Upper lobe of left lung (tissue), 6 donors: ENCODE measurements at regions not wholly inside any gene's neighbourhood (a gene's known extent, or its start where the extent isn't known, plus 50 kb on each side); places are given as distances from the start of the nearest gene placed in this dataset.

Experiments used
- ATAC-seq, 2 donors: fragments of 200-7000 bp; cut with Tn5 transposase; one replicate each; pipeline ENCODE4 v1.9.1; 2022; ENCODE audit warnings: mild to moderate bottlenecking in 2 of 2, moderate library complexity in 2 of 2; ENCODE audit not compliant: low FRiP score in 2 of 2
- DNase-seq, 2 donors: peaks; one replicate each; pipeline ENCODE4 v3.0.0-alpha.2; 2019 to 2020
- H3K27ac ChIP-seq, 4 donors: fragments of 200-600 bp; sonication (generic); one replicate each; pipeline ENCODE4 v1.5.1; 2016 to 2019
- H3K27me3 ChIP-seq, 4 donors: fragments of 200-600 bp; sonication (generic); one replicate each; pipeline ENCODE4 v1.5.1; 2017 to 2019
- H3K36me3 ChIP-seq, 4 donors: fragments of 200-600 bp; sonication (generic); one replicate each; pipeline ENCODE4 v1.5.1; 2016 to 2019
- H3K4me1 ChIP-seq, 4 donors: fragments of 200-600 bp; sonication (generic); one replicate each; pipeline ENCODE4 v1.5.1; 2018 to 2019
- H3K4me3 ChIP-seq, 4 donors: fragments of 200-600 bp; sonication (generic); one replicate each; pipeline ENCODE4 v1.5.1; 2017 to 2019; ENCODE audit warnings: mild to moderate bottlenecking in 2 of 4, moderate library complexity in 1 of 4
- H3K9me3 ChIP-seq, 4 donors: fragments of 200-600 bp; sonication (generic); one replicate each; pipeline ENCODE4 v1.5.1; 2018 to 2019
- EP300 ChIP-seq, 4 donors: sonication (generic); formaldehyde crosslinking; IDR thresholded peaks; one replicate each; pipeline ENCODE4 v1.5.1; 2017; ENCODE audit warnings: antibody characterized with exemption in 4 of 4, control low read depth in 2 of 4
- POLR2A ChIP-seq, 4 donors: fragments of 450-650 bp; IDR thresholded peaks; one replicate each; pipeline ENCODE4 v1.5.1; 2016 to 2017; ENCODE audit warnings: antibody characterized with exemption in 4 of 4, mild to moderate bottlenecking in 2 of 4
- POLR2AphosphoS5 ChIP-seq, 2 donors: sonication (generic); formaldehyde crosslinking; IDR thresholded peaks; one replicate each; pipeline ENCODE4 v1.5.1; 2017; ENCODE audit warnings: antibody characterized with exemption in 2 of 2
- WGBS, 2 donors: methylation state at CpG; one replicate each; pipeline ENCODE4 v1.1.5; 2017 to 2018; 5-methylcytosine and 5-hydroxymethylcytosine counted together
- TF ChIP-seq, protein P1 (sequence below), 6 experiments: fragments of 450-650 bp in 4 of 6; fragments of 200-600 bp in 2 of 6; sonication (generic) in 2 of 6; IDR thresholded peaks; one replicate each; pipeline ENCODE4 v1.5.1; 2016 to 2019; ENCODE audit warnings: antibody characterized with exemption in 6 of 6
- donor health status: DM: no; HTN: no; CAD: no; lungs with moderate emphysema.
- donor health status: DM: no; HTN: yes; CAD: no; lungs with severe emphysema.

DNA sequence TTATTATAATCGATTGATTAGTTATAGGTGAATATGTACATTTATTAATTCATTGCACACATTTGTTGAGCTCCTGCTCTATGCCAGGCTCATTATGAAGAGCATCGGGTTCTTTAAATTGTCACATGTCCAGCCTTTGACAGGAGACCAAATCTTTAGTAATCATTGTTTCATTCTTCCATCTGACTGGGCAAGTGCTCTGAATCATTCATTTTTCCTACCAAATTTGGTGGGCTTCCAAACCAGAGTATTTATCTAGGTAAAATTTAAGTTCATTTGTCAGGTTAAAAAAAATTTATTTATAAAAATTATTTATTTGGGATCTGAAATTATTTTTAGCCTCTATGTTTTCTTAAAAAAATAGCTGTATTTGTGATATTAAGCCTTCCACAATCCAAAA is 404.9 kb upstream of the MMS22L start:
- ATAC-seq (no peak), DNase-seq (no peak)
- TF ChIP-seq POLR2AphosphoS5 (IDR thresholded peaks at IDR 0.05) (no peak), EP300 (IDR thresholded peaks at IDR 0.05) (no peak), POLR2A (IDR thresholded peaks at IDR 0.05) (no peak)
- TF ChIP-seq, protein P1, sequence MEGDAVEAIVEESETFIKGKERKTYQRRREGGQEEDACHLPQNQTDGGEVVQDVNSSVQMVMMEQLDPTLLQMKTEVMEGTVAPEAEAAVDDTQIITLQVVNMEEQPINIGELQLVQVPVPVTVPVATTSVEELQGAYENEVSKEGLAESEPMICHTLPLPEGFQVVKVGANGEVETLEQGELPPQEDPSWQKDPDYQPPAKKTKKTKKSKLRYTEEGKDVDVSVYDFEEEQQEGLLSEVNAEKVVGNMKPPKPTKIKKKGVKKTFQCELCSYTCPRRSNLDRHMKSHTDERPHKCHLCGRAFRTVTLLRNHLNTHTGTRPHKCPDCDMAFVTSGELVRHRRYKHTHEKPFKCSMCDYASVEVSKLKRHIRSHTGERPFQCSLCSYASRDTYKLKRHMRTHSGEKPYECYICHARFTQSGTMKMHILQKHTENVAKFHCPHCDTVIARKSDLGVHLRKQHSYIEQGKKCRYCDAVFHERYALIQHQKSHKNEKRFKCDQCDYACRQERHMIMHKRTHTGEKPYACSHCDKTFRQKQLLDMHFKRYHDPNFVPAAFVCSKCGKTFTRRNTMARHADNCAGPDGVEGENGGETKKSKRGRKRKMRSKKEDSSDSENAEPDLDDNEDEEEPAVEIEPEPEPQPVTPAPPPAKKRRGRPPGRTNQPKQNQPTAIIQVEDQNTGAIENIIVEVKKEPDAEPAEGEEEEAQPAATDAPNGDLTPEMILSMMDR (IDR thresholded peaks at IDR 0.05): no peak
- no peaks in the 10 kb centered on the region for H3K9me3 ChIP-seq
- no peak overlapping the region for H3K4me3 ChIP-seq
- H3K4me1 ChIP-seq: no peaks in the 10 kb centered on the region
- H3K36me3 ChIP-seq: no peaks in the 10 kb centered on the region
- 82 to 92% methylated on average over 2 of the region's 2 CpGs for WGBS, 2 donors
- H3K27me3 ChIP-seq: no peaks in the 10 kb centered on the region
- H3K27ac ChIP-seq: no peak overlapping the region

DNA sequence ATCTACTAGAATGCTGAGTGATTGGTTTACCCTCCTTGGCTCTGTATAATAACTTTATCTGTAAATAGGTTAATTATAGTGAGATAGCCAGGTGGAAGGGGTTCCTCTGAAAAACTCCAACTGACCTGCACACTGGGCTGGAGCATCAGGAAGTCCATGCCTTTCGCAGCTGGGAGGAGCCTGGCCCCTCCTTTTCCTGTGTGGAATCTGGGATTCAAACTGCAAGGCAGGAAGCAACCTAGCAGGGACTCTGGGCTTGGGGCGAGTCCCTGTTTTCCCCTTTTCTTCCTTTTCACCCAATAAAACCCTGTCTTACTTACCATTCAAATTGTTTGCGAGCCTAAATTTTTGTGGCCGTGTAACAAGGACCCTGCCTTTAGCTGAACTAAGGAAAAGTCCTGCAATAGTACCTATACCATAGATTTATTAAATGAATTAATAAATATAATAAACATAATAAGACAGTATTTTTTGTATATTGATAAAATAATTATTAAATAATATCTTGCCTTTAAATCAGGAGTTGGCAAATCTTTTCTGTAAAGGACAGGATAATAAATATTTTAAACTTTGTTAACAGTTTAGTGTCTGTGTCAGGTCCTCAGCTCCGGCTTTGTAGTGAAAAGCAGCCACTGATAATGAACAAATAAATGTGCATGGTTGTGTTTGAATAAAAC is 406.2 kb upstream of the MMS22L start:
- no peaks in the 10 kb centered on the region for H3K4me1 ChIP-seq
- no peaks in the 10 kb centered on the region for H3K27me3 ChIP-seq
- H3K36me3 ChIP-seq: no peaks in the 10 kb centered on the region
- ATAC-seq (no peak), DNase-seq (no peak)
- H3K9me3 ChIP-seq: no peaks in the 10 kb centered on the region
- H3K4me3 ChIP-seq: no peak overlapping the region
- H3K27ac ChIP-seq: no peak overlapping the region
- 68 to 73% methylated on average over 5 of the region's 5 CpGs for WGBS, 2 donors
- TF ChIP-seq POLR2A (IDR thresholded peaks at IDR 0.05) (no peak), EP300 (IDR thresholded peaks at IDR 0.05) (no peak), POLR2AphosphoS5 (IDR thresholded peaks at IDR 0.05) (no peak)
- TF ChIP-seq, protein P1 (IDR thresholded peaks at IDR 0.05): no peak

DNA sequence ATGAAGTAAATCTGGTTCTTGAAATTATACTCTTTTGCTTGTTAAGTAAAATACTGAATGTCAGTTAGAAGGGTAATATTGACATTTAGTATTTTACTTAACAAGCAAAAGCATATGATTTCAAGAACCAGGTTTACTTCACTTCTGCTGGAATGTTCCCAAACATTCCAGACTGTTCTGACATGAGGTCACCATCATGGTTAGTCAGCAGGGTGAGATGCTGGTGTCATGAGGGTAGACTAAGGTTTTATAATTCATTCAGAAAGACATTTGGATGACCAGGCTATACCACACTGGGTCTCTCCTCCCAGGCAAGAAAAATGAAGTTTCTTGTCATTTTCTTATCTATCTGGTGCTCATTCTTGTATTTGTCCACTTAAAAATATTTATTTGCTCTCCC is 414.4 kb upstream of the MMS22L start:
- no peak for ATAC-seq

DNA sequence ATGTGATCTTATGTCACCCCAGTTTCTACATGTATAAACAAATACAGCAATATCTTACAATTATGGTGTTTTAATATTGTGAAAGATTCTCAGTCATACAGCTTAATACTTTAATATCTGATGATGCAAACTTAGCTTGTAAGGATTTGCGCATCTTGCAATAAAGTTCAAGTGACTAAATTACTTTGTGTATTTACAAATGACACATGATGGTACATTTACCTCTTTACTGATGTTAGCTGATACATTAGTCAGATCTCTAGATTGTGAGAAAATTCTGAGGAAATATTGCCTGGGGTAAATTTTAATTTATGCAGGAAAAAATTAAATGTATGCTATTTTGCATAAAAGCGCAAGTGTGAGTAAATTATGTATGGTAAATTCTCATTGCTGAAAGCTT is 418.8 kb upstream of the MMS22L start:
- Histone ChIP-seq H3K4me3 (no peak overlapping the region), H3K9me3 (no peaks in the 10 kb centered on the region), H3K27me3 (no peaks in the 10 kb centered on the region), H3K27ac (no peak overlapping the region), H3K36me3 (no peaks in the 10 kb centered on the region), H3K4me1 (no peaks in the 10 kb centered on the region)
- TF ChIP-seq EP300 (IDR thresholded peaks at IDR 0.05) (no peak), POLR2AphosphoS5 (IDR thresholded peaks at IDR 0.05) (no peak), POLR2A (IDR thresholded peaks at IDR 0.05) (no peak)
- TF ChIP-seq, protein P1 (IDR thresholded peaks at IDR 0.05): no peak
- DNase-seq (no peak), ATAC-seq (no peak)
- WGBS, 2 donors: 96 to 100% methylated on average over 2 of the region's 2 CpGs

More for the DNA sequence above, 414.4 kb upstream of the MMS22L start:
- H3K9me3 ChIP-seq: no peaks in the 10 kb centered on the region
- TF ChIP-seq POLR2A (IDR thresholded peaks at IDR 0.05) (no peak), EP300 (IDR thresholded peaks at IDR 0.05) (no peak), POLR2AphosphoS5 (IDR thresholded peaks at IDR 0.05) (no peak)
- TF ChIP-seq, protein P1 (IDR thresholded peaks at IDR 0.05): no peak
- no peaks in the 10 kb centered on the region for H3K27me3 ChIP-seq
- H3K4me1 ChIP-seq: no peaks in the 10 kb centered on the region
- no peak for DNase-seq
- H3K36me3 ChIP-seq: no peaks in the 10 kb centered on the region
- H3K27ac ChIP-seq: no peak overlapping the region
- H3K4me3 ChIP-seq: no peak overlapping the region

DNA sequence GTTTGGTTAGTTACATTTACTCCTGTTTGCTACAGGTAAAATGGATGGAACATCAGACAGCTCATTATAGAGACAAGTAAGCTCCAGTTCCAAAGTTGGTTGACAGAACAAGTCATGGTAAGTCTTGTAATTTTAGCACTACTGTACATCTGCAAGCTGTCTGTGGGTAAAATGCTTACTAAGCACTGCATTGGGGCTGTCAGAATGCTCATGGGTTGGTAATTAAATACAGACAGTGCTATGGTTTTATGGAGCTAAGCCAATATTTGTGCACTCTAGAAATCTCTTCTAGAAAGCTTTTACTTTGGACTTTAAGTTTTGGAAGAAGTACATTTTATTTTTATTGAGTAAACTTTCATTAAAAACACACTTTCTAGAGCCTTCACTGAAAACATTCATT is 419.2 kb upstream of the MMS22L start:
- Histone ChIP-seq H3K4me1 (no peaks in the 10 kb centered on the region), H3K4me3 (no peak overlapping the region), H3K9me3 (no peaks in the 10 kb centered on the region), H3K27ac (no peak overlapping the region), H3K27me3 (no peaks in the 10 kb centered on the region), H3K36me3 (no peaks in the 10 kb centered on the region)
- TF ChIP-seq, protein P1 (IDR thresholded peaks at IDR 0.05): no peak
- no peak for TF ChIP-seq POLR2A (IDR thresholded peaks at IDR 0.05)
- TF ChIP-seq EP300 (IDR thresholded peaks at IDR 0.05): no peak
- no peak for TF ChIP-seq POLR2AphosphoS5 (IDR thresholded peaks at IDR 0.05)
- no peak for ATAC-seq
- no peak for DNase-seq
